AG20443 (cell line): ENCODE measurements at regions not wholly inside any gene's neighbourhood (a gene's known extent, or its start where the extent isn't known, plus 50 kb on each side); places are given as distances from the start of the nearest gene placed in this dataset.
A peak's percentile ranks its signal among the peaks of the same experiment; 100 is the strongest.

Experiments
- DNase-seq: peaks from one replicate; pipeline ENCODE4 v3.0.0; 2012; ENCODE audit warnings: low spot score, mixed read lengths

DNA sequence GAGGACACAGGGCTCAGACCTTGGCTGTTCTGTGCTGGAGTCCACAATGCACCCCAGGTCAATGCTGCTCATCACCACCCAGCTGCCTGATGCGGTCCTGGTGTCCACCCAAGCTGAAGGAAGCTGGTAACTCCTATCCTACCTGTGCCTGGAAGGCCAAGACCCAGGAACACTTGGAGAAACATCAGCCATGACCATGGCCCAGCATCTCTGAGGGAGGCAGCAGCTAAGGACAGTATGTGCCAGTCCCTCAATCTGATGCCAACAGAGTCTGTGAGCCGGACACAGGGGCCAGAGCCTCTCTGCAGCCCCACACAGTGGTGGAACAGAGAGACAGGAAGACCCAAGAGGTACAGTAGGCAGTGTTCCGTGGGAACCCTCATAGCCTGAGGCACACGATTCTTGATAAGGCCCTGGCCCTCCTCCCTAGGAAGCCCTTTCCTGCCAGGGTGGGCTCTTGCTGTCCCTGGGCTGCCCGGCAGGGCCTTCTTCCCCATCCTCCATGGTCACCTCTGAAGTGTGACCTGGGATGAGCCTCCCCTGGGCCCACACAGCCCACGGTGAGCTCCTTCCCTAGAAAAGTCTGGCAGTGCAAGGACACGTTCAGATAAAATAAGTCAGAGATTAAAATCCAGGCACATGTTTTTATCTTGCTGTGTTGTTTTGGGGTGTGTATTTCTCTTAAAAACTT, 170.7 kb downstream of the THBS2 start:
- DNase-seq = no peak

DNA sequence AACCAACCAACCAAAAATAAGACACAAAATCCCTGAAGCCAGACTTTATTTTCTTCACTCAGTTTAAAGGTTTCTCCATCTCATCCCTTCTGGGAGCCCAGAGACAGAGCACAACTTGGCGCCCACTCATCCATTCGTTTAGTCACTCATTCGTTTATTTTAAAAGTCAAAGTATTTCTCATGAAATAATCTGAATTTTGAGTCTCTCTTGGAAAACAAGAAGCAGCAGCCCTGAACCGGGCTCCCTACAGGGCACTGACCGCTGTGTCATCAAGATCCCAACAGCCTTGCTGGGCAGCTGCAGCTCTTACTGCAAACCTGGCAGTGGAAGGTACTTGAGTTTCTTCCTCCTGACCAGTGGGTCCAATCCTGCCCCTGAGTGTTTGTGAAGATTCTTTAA, 171.6 kb downstream of the THBS2 start:
- no peak for DNase-seq

DNA sequence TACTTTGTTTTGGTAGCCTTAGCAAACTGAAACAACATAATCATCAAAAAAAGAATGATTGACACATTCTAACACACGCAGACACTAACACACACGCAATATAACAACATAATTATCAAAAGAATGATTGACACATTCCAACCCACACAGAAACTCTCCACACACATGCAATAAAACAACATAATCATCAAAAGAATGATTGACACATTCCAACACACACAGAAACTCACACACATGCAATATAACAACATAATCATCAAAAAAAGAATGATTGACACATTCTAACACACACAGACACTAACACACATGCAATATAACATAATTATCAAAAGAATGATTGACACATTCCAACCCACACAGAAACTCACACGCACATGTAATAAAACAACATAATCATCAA, 172.4 kb downstream of the THBS2 start:
- DNase-seq = no peak

DNA sequence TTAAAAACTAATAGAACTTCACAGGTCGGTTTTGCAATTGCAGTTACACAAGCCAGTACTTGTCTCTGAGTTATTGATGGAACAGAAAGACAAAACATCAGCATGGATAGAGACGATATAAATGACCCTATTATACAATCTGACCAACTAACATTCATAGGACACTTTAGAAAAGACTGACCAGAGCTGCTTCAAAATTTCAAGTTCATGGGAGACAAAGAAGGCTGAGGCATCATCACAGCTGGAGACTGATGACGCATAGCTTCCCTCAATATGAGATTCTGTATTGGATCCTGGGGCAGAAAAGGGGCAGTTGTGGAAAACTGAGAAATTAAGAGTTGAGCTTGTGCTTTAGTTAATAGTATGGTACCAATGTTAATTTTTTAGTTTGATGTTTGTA, 174.0 kb downstream of the THBS2 start:
- DNase-seq = no peak

DNA sequence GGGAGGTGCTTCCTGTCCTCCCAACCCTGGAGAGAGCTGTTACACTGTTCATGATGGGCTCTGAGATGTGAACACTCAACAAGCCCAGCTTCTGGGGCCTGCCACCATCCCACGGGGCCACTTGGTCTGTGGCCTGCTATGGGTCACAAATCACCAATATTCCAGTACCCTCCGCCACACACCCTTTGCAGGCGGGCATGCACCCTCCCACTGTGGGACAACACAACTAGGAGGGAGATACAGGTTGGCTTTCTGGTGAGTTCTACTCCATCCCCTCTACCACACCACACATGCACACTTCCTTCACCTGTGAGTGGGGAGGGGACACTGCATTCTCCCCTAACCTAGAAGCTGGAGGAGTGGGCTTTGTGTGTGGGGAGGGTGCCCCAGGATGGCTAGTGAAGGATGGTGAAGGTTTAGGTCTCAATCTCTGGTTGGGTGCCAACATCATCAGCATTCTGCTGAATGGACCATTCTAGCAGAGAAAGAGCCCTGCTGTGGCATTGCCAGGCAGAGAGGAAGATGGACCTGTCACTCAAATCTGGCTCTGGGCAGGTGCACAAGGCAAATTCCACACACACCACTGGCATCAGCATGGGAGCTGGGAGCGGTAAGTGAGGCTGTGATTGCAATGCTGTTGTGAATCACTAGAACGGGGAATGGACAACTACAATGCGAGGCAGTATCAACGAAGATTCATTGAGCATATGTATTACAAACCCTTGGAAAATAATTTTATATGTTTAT, 175.1 kb downstream of the THBS2 start:
- no peak for DNase-seq

DNA sequence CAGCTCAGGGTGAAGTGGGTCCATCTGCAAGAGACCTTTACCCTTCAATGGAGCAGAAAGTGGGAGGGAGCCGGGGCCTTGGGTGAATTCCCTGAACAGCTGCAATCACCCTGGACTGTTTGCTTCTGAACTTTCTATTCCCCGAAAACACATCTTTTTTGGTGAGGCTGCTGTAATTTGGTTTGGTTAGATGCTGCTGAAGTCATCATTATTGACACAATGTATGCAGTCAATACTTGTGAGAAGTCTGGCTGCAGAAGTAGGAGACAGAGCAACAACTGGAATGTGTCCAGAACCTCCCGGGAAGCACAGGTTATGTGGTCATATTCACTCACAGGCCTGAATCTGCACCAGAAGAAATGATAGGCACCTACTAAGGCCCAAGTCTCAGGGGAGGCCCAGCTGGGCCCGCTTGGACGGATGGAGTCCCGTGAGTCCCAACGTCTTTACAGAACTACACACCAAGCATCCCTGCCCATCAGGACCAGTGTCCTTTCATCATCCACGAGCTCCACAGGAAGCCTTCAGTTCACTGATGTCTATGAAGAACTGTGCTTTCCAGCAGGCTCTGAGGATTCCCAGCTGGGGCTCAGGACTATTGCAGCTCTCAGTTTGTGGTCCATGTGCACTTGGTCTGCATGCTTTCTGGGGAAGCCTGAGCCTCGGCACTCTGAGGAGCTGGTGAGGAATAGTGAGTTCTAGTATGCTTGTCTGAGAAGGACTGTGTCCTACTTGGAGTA, 177.6 kb downstream of the THBS2 start:
- DNase-seq = no peak

DNA sequence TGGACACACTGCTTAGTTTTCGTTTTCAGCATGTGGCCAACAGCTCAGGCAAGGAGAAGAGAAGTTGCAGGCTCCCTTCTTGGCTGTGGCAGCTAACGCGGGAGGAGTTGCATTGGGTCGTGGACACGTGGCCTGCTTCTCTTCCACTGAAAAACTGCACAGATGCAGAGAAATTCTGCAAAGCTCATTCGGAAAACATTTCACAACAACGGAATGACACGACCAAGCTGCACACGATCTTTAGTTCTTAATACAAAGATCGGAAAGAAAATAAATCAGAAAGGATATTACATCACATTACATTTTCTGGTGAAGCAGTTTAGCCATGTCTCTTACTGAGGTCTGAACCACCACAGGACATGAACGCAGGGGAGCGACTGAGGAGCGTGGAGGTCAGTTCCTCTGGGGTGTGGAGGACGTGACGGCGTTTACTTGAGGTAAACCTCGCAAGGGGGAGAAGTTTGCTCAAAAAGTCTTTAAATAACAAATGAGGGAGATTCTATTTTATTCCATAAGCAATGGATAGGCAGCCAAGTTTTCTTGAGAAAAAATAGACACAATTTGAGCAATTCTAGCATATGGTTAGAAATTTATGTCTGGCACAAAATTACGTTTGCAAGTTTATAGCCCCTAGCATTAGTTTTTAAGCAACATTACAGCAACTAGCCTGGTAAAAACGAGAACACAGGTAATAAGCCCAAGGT, 178.3 kb downstream of the THBS2 start:
- DNase-seq = peak; percentile 73

DNA sequence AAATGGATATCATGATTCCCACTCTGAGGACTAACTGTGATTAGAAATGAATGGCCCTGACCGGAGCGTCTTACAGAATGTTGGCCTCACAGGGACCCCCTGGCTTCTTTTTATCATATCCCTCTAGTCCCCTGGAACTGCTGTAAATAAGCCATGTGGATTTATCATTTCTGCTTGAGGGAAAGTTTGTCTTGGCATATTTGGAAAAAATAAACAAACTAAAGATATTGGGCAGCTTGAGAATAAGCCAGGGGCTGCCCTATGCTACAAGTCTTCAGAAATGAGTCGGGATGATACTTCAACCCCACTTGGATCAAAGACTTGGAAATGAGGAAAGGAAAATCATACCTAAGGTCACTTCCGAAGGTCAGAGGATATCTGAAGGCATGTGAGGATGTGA, 179.1 kb downstream of the THBS2 start:
- no peak for DNase-seq

DNA sequence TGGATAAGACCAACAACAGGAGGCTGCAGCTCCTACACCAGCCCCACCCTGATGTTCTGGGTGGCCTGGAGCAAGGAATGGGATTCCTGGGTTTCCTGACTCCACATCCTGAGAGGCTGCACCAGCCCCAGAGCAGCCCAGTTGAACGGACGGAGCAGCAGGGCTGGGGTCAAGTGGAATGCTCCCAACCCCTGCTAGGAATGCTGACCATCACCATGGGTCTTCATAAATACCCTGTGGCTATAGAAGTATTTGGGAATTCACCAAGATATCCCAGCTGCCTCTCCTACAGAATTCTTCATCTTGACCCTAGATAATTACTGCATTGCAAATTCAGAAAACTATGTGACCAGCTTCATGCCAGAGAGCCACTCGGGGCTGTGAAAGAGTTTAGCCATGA, 180.3 kb downstream of the THBS2 start:
- peak; percentile 65 for DNase-seq

DNA sequence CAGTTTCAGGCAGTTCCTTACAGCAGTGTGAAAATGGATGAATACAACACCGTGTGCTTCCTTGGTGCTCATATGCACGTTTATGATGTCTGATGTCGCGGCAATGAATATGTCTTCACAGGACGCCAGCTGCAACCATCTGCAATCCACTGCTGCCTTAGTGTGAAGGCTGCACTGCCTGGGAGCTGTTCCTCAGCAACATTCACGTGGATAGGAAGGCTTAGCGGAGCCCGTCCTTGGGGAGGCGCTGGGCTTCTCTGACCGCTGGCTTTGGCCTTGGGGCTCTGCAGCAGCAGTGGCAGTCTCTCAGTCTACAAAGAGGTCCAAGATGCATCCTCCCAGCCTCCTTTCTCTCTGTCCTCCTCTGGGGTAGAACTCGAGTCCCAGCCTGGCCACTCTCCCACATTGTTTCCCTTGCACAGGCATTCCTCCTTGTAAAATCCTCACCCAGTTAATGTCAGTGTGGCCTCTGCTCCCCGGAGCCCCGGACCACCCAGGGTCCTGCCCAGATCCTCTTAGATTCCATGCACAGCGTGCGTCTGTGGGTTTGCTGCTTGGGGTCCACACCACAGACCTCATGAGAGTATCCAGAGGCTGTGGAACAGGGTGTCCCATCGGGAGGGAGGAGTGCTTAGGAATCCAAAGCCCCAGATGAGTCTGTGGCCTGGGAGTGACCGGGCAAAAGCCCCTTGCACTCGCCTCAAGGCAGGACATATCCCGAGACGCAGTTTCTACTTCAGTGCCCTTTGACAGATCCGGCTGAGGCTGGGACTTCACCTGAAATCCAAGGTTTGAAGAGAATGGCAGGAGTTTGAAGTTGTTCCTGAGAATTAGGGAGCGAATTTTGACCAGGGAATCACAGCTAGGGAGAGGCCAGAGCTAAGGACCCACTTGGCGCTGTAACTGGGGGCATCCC, 181.3 kb downstream of the THBS2 start:
- DNase-seq = no peak

DNA sequence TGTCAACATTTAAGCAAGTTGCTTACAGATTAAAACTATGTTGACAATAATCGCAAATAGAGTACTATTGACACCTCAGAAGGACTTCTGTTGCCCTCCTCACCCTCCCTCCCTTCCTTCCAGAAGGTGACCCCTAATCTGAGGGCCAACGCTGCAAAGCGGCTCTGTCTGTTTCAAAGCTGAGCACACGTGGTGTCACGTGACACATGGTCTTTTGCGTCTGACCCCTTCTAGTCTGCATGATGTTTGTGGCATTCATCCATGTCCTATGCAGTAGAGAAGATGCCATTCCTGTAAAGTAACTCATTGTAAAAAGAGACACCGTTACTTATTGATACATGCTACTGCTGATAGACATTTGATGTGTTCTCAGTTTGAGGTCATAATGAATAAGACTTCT, 182.3 kb downstream of the THBS2 start:
- no peak for DNase-seq

DNA sequence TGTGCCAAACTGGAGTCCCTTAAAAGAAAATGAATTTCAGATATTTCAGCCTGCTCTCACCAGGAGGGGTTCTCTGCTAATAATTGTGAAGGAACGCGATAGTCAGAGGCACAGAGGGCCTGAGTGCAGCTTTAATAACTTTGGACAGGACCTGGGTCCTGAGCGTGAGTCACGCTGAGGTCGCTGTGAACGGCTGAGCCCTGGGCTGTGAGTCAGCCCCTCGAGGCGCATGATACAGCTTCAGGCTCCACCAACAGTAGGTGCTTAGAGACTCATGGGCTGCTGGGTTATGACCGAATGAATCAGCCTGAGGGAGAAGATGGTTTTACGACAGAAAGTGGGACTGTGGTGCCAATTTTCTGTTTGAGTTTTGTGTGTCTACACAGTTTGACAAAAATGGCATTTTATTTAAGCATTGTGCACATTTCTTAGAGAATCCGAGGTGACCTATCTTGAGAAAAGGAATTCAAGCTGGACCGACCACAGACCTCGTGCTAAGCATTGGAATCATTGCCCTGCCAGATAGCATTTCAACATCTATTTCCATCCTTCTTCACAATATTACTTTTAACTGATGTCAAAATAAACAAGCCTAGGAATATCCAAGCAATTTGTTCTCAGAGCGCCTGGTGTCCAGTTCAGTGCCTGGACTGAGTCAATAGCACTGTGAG, 183.0 kb downstream of the THBS2 start:
- peak; percentile 96 for DNase-seq

DNA sequence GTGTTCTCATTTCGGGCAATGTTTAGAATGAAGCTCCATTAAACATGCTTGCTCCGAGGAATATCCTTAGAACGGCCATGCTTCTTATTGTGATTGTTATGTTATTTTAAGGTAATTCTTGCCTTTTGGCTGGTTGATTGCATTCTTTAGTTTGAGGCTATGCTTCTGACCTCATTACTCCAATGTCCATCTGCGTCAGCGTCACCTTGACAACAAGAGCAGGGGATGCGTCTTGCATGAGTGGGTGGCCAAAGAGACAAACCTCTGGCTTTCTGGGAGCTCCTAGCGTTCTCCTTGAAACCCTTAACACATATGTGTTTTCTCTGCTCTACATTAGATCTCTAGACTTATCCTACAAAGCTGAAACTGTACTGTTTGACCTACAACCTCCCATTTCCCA, 184.3 kb downstream of the THBS2 start:
- DNase-seq = no peak

DNA sequence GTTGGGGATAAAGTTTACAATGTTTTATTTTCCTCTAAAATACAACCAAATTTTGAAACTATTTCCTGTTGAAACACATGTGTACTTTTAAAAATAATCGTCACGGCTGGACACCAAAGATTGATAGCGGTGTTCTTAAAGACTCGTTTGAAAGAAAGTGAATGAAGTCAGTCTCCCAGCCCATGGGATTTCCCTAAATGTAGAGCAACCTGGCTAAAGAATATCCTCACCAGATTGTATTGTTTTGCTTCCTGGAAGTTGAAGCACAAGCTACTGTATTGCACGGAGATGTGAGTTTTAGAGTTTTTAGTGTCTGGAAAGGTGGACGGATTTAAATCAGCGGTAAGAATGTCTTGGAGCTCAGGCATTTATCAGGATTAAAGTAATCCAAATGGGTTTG, 189.5 kb downstream of the THBS2 start:
- no peak for DNase-seq

DNA sequence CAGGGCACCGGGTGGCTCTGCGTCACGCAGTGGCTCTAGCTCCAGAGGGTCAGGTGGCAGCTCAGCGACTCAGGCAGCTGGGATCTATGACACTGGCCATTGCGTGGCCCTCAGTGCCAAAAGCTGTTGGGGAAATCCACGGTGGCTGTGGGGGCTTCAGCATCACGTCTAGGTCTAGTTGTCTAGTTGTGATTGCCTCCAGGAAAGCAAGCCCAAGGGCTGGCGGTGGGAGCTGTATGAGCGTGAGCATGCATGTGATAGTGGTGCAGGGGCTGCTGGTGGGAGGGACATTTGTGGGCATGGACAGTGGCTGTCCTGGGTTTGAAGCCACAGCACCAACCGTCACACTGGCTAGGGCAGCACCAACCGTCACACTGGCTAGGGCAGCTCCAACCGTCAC, 191.4 kb downstream of the THBS2 start:
- DNase-seq = no peak

DNA sequence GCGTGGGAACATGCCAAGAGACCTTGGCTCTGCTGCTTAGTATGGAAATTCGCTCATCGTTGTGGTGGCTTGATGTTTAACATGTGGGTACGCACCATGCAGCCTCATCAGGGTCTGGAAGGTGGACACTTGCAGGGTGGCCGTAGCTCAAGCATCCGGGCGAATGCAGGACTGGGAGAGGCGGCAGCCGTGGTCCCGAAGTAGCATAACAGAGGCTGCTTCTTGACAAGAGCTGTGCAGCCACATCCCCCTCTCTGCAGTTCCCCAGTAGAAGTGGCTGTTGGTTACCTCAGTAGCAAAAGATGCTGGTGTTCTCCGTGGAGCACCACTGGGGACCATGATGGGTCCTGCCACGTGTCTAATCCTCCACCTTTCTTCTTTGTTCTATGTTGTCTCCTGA, 195.0 kb downstream of the THBS2 start:
- DNase-seq = no peak

DNA sequence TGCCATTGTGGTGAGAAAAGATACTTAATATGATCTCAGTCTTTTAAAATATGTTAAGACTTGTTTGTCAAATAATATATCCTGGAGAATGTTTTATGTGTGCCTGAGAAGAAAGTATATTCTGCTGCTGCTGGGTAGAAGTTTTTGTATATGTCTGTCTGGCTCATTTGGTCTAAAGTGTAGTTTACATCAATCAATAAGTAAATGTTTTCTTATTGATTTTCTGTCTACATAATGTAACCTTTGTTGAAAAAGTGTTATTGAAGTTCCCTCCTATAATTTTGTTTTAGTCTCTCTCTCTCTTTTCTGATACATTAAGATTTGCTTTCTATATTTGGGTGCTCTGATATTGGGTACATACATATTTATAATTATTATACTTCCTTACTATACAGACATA, 201.2 kb downstream of the THBS2 start:
- DNase-seq = no peak

DNA sequence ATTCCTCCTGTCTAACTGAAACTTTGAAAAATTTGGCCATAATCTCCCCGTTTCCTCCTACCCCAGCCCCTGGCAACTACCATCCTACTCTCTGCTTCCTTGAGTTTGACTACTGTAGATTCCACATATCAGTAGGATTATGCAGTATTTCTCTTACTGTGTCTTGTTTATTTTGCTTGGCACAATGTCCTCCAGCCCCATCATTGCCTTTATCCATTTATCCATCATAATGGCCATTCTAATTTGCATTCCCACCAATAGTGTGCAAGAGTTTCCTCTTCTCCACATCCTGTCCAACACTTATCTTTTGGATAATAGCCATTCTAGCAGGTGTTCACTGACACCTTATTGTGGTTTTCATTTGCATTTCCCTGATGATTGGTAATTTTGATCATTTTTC, 202.3 kb downstream of the THBS2 start:
- no peak for DNase-seq

DNA sequence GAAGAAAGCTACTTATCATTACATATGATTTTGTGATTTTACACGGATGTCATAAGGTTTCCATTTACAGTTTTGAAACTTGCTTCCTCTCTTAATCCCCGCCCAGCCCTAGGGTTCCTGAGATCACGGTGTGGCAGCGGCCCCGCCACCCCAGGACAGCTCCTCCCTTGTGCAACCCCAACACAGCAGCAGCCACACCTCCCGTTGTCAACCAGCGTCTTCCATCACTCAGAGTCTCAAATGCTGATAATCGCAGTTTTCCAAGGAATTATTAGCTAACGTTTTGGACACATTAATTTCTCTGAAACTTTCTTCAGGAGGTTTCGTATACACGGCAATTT, 204.8 kb downstream of the THBS2 start:
- no peak for DNase-seq

DNA sequence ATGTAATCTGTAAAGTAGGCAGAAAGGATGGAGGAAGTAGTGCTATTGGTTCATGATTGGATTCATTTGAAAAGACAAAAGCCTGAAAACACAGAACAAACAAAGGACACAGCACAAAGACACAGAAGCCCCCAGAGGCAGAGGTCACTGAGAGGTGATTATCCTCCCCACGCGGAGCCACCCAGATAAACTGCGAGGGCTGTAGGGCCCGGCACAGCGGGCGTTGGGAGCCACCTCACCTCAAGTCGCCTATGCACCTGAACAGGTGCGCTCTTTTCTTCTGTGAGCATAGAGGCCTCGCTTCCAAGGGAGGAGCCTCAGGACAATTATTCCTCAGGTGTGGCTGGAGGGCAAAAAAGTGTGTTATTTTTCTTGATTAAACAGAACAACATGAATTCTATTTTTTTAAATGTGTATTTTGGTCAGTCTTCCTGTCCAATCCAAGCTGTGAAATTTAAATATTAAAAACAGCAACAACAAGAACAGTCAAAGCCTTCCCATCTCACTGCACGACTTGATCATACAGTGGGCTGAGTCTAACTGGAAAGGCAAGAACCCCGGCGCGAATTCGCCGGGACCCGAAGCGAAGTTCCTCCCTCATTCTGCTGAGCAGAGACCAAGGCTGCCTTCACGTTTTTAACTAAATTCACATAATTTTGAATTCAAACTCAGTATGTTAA, 205.3 kb downstream of the THBS2 start:
- no peak for DNase-seq

DNA sequence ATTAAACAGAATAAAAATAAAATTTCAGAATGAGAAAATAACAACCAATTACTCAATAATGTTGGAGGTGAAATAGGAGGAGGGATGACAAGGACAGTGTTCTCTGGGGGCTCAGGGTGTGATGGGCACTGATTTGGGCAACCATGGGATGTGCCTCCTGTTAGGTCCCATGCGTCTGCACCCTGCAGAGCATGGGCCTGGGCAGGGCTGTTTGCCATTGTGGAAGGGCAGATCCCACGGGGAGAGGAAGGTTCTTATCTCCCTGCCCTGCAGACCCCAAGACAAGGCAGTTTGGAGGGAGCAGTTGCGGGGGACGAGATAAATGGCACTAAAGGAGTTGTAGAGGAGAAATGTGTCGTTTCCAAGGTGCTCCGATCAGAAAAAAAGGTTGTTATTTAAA, 206.3 kb downstream of the THBS2 start:
- no peak for DNase-seq
